C4-2B (cell line): ENCODE measurements at regions not wholly inside any gene's neighbourhood (a gene's known extent, or its start where the extent isn't known, plus 50 kb on each side); places are given as distances from the start of the nearest gene placed in this dataset.

Experiments used
- H3K27ac ChIP-seq: fragments of 450-650 bp; 2 replicates; pipeline ENCODE4 v1.5.1; 2017
- CTCF ChIP-seq: fragments of 450-650 bp; conservative IDR thresholded peaks from 2 replicates; pipeline ENCODE4 v1.5.1; 2017; ENCODE audit warnings: mild to moderate bottlenecking
- ZFX ChIP-seq: fragments of 450-650 bp; IDR thresholded peaks from 2 replicates; pipeline ENCODE4 v1.6.1; 2017

GRCh38 chr2:234806818-234807217, 145.0 kb upstream of the SH3BP4 start:
- TF ChIP-seq CTCF (no peak), ZFX (no peak)
- no peak overlapping the region for H3K27ac ChIP-seq

GRCh38 chr2:234805836-234806235, 146.0 kb upstream of the SH3BP4 start:
- TF ChIP-seq CTCF: no peak
- no peak for TF ChIP-seq ZFX
- H3K27ac ChIP-seq: no peak overlapping the region

- H3K27ac ChIP-seq: no peak overlapping the region
- TF ChIP-seq ZFX (no peak), CTCF (no peak)
These were observed 147.1 kb upstream of the SH3BP4 start for GRCh38 chr2:234804704-234805103.

GRCh38 chr2:234802845-234803171, 149.0 kb upstream of the SH3BP4 start:
- TF ChIP-seq ZFX (no peak), CTCF (no peak)
- H3K27ac ChIP-seq: no peak overlapping the region

GRCh38 chr2:234802071-234802844, 149.6 kb upstream of the SH3BP4 start:
- TF ChIP-seq ZFX (no peak), CTCF (no peak)
- H3K27ac ChIP-seq: no peak overlapping the region

- no peak overlapping the region for H3K27ac ChIP-seq
- TF ChIP-seq CTCF (no peak), ZFX (no peak)
These were observed 154.1 kb upstream of the SH3BP4 start for GRCh38 chr2:234797566-234798250.

GRCh38 chr2:234796045-234796591, 155.7 kb upstream of the SH3BP4 start:
- no peak for TF ChIP-seq ZFX
- no peak for TF ChIP-seq CTCF
- H3K27ac ChIP-seq: no peak overlapping the region
